D721Med (cell line): ENCODE measurements at regions not wholly inside any gene's neighbourhood (a gene's known extent, or its start where the extent isn't known, plus 50 kb on each side); places are given as distances from the start of the nearest gene placed in this dataset.

ENCODE experiments used
- DNase-seq: peaks from one replicate; pipeline ENCODE4 v3.0.0; 2011; ENCODE audit warnings: low spot score; ENCODE audit not compliant: insufficient read length
- FAIRE-seq: peaks from 2 replicates; lab custom pipeline; 2011; peaks lifted over from hg19 to GRCh38; lab: Jason Lieb, UNC
- CTCF ChIP-seq: IDR thresholded peaks from 2 replicates; pipeline ENCODE4 v1.5.1; 2012; ENCODE audit warnings: mild to moderate bottlenecking, control low read depth; ENCODE audit not compliant: insufficient read depth; ENCODE audit errors: missing control alignments

- FAIRE-seq (no peak), DNase-seq (no peak)
- no peak for TF ChIP-seq CTCF
These were observed 431.1 kb upstream of the ZEB2 start for GRCh38 chr2:144950899-144951560.

- no peak for TF ChIP-seq CTCF
- FAIRE-seq (no peak), DNase-seq (no peak)
These were observed 428.4 kb upstream of the ZEB2 start for GRCh38 chr2:144948205-144948855.

- FAIRE-seq (no peak), DNase-seq (no peak)
- TF ChIP-seq CTCF = no peak
These were observed 427.8 kb upstream of the ZEB2 start for GRCh38 chr2:144947709-144948037.

- FAIRE-seq (no peak), DNase-seq (no peak)
- no peak for TF ChIP-seq CTCF
These were observed 426.3 kb upstream of the ZEB2 start for GRCh38 chr2:144946263-144946662.

DNA sequence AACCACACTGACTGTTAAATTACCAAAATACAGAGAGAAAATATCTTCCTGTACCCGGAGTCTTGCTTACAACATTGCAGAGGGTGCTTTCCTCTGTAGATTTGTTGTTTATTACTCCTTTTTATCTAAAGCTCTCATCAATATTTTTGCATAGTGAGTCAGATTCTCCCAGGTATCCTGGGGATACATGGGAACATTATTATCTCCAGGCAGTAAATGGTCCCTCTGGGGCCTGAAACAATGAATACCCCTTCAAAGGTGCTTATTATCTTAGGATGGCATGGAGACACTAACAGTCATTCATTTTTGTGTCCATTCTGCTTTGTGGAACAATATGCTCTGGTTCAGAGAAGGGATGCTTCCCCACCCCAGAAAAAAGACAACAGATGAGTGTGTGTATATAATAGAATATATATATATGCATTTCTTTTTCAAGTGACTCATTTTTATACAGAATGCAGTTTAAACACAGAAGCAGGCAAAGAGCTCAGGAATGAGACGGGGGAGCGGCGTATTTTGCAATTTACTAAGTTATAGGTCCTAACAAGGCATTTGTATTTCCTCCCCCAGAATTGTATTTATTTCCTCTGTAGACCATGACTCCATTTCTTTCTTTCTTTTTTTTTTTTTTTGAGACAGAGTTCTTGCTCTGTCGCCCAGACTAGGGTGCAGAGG lies 424.8 kb upstream of the ZEB2 start:
- FAIRE-seq = no peak
- no peak for TF ChIP-seq CTCF
- DNase-seq = no peak

GRCh38 chr2:144943986-144944385 lies 424.1 kb upstream of the ZEB2 start:
- FAIRE-seq = no peak
- no peak for TF ChIP-seq CTCF

More at GRCh38 chr2:144943986-144944385, 424.1 kb upstream of the ZEB2 start:
- DNase-seq = no peak
